Amygdala (tissue), 56 donors: ENCODE measurements at regions not wholly inside any gene's neighbourhood (a gene's known extent, or its start where the extent isn't known, plus 50 kb on each side); places are given as distances from the start of the nearest gene placed in this dataset.
"Not testable (repeated sequence)": the region's sequence is repeated elsewhere in the genome, so short reads cannot be mapped to it uniquely, and the experiment has no call there.

ENCODE experiments used
- DNase-seq, 56 donors: peaks; one replicate each; lab custom pipeline; 2025; lab: John Stamatoyannopoulos, UW

- DNase-seq: not testable (repeated sequence)
Observed at GRCh38 chr6:132109752-132110151, 158.6 kb upstream of the CCN2 start.

GRCh38 chr6:132107896-132108295, 156.7 kb upstream of the CCN2 start:
- DNase-seq: no peak

DNA sequence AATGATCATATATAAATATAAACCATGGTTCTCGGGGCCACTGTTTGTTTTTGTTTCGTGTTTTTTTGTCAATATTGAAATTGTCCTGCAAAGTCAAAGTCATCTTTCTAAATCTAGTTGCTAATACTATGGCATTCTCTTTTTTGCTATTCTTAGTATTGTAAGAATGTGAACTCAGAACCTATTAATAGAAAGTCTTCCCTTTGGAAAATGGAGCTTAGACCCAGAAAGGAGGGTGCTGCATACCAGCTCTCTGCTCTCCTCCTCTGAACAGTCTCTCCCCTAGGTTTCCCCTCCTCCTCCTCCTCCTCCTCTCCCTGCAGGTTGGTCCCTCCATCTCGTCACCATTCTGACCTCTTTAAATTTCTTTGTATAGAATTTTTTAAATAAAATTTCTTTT, 150.4 kb upstream of the CCN2 start:
- no peak for DNase-seq

DNA sequence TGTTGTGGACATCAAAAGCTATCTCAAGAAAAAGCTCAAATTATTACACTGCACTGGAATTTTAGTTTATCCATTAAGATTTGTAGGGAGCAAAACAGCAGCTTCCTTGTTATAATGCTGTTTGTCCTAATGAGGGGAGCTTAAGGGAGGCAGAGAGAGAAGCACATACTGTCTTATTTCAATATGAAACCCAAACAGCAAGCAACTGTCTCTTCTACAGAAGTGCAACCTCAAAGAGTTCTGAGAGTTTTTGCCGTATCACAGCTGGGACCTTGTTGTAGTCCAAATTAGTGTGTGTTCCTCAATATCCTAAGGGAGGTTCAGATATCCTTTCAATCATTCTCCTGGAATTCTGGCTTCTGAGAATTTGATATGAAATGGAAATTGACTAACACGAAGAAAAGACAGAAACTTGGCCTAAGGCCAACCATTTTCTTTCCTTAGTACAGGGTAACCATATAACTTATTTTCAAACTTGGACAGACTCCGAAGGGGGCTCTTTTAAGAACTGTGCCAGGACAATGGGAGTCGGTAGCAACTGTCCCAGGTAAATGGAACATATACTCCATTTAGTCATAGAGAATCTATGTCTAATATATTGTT, 149.3 kb upstream of the CCN2 start:
- DNase-seq: no peak

DNA sequence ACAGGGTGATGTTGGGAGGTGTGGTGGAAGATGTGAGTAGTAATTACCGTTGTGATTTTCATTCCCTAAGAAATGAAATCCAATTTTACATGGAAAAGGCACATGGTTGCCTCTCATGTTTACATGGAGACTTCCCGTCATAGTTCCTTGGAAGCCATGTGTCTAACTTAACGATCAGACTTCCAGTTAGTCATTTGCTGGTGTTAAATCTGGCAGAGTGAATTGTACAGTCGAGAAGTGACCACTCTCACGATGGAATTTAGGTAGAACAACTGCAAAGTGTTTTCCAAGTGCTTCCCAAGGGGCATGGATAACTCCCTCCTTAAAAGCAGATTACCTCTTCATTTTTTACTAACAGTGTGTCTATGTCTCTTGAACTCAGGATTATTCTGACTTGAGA, 145.8 kb upstream of the CCN2 start:
- DNase-seq: no peak

DNA sequence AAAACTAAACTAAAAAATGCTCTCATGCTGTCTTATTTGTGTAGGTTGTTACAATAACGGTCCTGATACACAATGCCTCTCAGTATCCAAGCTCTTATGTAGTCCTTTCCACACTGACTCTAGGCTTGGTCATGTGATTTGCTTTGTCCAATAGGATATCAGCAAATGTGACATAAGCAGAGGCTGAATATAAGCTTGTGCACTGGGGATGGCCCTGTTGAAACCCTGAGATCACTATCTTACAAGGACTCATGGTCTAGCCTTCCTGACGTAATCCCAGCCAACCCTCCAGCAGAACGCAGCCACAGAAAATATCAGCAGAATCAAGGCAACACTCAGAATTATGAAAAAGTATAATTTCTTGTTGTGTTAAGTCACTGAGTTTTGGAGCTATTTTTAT, 145.1 kb upstream of the CCN2 start:
- no peak for DNase-seq

DNA sequence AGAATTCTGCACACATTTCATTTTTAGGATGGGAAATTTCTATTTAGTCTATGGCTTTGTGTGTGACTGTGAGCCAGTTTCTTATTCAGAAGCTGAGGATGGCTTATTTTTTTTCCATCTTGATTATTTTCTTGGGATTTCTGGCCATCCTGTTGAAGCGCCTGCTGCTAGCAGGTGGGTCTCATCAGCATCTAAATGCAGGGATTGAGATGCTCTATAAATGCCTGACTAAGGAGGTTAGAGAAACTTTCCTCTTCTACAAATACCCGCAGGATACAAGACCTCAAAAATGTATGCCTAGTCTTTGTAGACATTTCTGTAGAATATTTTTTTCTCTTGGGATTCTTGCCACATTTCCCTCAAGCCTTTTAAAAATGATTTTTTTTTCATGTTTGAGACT, 138.0 kb upstream of the CCN2 start:
- no peak for DNase-seq

GRCh38 chr6:132088150-132088549, 137.0 kb upstream of the CCN2 start:
- no peak for DNase-seq

- no peak for DNase-seq
Observed at GRCh38 chr6:132087391-132087790, 136.2 kb upstream of the CCN2 start.

DNA sequence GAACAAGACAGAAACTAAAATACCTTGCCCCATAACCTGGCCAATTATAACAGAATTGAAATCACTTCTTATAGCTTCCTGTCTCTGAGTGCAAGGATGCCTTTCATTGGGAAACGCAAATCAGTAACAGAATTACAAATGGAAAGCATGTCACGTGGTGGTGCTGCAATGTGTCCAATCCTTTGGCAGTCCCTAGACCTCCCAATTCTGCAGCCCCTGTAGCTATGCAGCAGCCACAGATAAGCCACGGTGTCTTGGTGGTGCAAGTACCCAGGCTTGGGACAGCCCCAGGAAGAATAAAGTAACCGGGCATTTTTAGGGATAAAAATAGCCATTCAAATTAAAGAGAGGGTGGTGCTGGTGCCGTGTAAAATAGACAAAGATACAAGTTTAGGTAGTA, 134.6 kb upstream of the CCN2 start:
- no peak for DNase-seq

DNA sequence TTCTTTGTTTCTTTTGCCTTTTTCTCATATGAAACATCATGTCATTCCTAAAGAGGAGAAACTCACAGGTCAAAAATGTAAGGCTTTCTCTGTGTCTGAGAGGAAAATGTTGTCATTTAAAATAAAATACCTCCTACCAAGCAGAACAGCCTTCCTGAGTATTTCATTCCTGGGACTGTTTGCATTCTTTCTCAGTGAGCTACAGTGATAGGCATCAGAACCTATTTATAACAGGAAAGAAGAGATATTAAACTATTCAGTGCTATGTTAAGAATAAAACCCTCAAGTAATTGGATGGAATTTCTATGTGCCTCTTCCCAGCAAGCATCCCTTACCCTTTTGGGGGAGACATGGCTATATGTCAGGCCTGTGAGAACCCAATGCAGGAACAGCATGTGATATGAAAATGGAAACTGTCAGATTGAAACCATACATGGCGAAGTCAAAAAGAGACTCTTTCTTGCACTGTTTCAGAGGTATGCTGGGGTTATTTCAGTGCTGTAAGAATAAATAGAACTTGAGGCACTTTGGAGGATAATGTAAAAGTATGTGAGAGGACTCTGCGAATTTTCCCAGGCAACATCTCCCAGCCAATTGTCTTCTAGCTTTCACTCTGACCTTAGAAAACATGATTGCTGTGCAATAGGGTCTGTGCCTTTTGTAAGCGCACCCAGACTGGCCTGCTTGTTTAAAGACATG, 133.8 kb upstream of the CCN2 start:
- no peak for DNase-seq

DNA sequence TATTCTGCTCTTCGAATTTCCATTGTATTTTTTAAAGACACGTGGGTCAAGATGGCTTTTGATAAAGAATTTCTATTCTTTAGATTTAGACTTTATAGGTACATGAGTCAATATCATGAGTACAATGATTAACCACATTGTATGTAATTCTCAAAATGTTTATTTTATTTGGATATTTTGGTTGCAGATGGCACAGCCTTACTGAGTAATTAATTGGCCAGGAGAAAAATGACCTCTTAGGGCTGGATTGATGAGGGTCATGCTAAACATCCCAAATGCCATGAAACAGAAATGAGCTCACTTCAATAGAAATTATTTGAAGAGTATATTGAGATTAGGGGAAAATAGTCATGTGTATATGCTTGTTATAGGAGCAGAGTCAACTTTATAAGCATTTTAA, 131.2 kb upstream of the CCN2 start:
- no peak for DNase-seq

DNA sequence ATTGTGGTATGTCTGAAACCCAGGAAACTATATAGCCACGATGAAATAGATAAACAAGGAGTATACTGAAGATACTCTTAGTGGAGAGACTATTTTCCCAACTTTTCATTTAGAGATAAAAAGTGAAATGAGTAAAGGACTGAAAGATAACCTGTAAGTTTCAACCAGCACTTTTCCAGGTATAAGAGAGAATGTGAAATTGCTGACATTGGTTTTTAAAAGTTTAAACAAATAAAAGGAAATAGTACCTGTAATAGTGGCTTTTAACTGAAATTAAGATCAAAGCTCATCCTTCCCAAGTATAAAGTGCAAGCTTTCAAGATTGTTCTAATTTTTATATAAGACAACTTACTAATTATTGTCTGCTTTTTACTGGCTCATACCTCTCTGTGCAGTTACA, 130.2 kb upstream of the CCN2 start:
- DNase-seq: no peak

DNA sequence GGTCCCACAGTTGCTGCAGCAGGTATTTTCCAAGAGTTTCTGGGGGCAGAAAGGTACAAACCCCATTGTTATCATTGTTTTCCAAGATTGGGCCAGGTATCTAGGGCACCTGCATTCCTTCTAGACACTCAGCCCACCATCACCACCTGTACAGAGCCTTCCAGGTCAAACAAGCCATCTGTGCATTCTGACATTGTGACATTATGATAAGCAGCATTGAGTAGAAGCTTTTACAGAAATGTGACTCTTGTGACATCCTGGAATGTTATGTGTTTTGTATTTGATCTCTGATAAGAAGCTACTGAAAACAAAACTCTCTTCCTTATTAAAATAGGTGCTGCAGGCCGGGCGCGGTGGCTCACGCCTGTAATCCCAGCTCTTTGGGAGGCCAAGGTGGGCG, 128.1 kb upstream of the CCN2 start:
- no peak for DNase-seq

DNA sequence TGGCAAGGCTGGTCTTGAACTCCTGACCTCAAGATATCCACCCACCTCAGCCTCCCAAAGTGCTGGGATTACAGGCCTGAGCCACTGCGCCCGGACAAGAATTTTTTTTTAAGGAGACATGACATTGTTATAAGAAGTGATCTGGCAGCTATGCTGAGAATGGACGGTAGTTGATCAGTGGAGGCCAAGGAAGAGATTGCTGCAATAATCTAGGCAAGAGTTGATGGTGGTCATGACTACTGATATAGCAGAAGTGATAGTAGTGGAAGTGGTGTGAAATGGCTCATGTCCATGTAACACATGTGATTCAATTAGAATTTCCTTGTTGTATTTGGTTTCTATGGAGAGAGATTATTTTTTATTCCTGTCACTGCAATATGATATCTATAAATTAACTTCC, 125.3 kb upstream of the CCN2 start:
- DNase-seq: no peak

GRCh38 chr6:132072831-132073230, 121.7 kb upstream of the CCN2 start:
- DNase-seq: no peak

GRCh38 chr6:132072271-132072670, 121.1 kb upstream of the CCN2 start:
- no peak for DNase-seq

GRCh38 chr6:132070356-132070755, 119.2 kb upstream of the CCN2 start:
- DNase-seq: no peak

- no peak for DNase-seq
Observed at GRCh38 chr6:132068766-132069165, 117.6 kb upstream of the CCN2 start.

DNA sequence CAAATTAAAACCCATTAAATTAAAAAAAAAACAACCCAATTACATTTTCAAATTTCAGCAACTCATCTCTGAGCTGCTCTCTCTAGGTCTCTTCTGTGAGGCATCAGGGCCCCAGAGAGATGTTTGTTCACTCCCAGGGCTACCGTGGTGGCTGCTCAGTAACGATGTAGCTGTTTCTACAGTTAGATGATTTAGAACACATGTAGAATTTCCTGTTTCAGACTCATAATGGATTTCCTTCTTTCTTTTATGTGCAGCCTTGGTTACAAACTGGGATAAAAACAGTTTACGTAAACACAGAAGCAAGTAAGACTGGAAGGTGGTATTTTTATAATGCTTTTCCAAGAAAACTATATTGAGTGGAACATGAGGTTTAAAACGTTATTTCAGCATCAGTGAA, 116.1 kb upstream of the CCN2 start:
- no peak for DNase-seq

GRCh38 chr6:132065556-132065955, 114.4 kb upstream of the CCN2 start:
- DNase-seq: no peak

DNA sequence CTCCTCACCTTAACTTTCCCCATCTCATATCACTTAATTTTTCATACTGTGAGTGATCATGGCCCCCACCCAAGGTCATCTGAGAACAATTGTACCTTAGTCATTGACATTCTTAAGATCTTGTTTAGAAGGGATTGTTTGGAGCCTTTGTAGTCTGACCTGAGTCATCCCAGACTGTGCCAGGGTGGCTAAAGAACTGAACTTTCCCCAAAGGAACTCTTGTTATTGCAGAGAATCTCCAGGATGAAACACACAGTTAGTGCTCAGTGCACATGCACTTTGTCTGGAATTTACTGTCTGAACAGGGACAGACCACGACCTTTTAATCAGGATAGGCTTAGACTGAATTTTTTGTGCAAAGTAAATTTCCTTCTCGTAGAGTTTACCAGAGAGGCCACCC, 112.6 kb upstream of the CCN2 start:
- no peak for DNase-seq

DNA sequence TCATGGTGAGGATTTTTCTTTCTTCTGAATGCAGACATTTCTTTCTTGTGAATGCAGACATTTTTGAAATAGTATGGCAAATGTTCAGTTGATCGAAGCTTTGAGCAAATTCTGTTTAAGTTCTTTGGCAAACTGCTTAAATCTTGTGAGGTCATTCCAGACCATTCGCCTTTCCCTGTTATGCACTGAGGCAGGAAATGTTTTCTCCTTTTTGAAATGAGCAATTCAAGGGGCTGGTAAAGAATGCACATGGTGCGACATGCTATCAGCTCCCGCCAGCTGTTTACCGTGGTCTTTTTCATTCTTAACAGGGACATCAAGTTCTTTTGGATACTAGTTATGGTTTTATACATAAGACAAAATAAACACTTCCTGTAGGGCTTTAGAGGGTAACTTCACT, 112.0 kb upstream of the CCN2 start:
- DNase-seq: no peak
